GM04504 (cell line): ENCODE measurements at regions not wholly inside any gene's neighbourhood (a gene's known extent, or its start where the extent isn't known, plus 50 kb on each side); places are given as distances from the start of the nearest gene placed in this dataset.
"Not testable (repeated sequence)": the region's sequence is repeated elsewhere in the genome, so short reads cannot be mapped to it uniquely, and the experiment has no call there.

Experiments used
- DNase-seq: peaks from one replicate; pipeline ENCODE4 v3.0.0-alpha.2; 2012; ENCODE audit warnings: low read depth

DNA sequence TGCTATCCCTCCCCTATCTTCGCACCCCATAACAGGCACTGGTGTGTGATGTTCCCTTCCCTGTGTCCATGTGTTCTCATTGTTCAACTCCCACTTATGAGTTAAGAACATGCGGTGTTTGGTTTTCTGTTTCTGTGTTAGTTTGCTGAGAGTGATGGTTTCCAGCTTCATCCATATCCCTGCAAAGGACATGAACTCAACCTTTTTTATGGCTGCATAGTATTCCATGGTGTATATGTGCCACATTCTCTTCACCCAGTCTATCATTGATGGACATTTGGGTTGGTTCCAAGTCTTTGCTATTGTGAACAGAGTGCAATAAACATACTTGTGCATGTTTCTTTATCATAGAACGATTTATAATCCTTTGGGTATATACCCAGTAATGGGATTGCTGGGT, 84.7 kb upstream of the GATB start:
- DNase-seq = not testable (repeated sequence)

DNA sequence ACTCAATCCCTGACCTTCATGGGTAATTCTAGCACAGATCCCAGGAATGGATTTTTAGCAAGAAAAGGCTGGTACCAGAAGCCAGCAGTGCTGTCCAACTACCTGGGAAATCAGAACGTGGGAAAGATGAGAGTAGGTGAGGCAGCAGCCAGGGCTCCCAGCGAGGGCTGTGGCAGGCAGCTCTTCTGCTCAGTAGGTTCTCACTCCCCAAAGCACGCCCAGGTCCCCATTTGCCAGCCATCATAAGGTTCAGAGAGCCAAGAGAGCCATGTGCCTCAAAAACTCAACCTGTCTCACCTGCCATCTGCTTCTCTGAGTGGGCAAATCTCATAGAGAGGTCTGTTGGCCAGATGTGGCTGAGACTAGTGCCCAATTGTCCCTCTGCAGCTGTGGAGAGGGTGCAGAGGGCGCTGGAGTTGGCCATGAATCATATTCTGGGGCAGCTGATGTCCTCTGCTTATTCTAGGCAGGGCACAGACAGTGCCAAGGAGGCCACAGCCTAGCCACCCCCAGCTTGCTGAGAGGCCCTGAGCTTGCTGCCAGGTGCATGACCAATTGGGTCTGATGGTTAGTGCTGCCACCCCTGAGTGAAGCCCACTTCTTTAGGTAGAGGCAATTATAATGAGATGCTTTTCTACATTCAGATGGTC, 81.7 kb upstream of the GATB start:
- DNase-seq = no peak

- DNase-seq = no peak
Observed at GRCh38 chr4:151841107-151841506, 80.3 kb upstream of the GATB start.

- DNase-seq = no peak
Observed at GRCh38 chr4:151835467-151835866, 74.7 kb upstream of the GATB start.

GRCh38 chr4:151833174-151833573, 72.4 kb upstream of the GATB start:
- no peak for DNase-seq

GRCh38 chr4:151831526-151831925, 70.7 kb upstream of the GATB start:
- no peak for DNase-seq

DNA sequence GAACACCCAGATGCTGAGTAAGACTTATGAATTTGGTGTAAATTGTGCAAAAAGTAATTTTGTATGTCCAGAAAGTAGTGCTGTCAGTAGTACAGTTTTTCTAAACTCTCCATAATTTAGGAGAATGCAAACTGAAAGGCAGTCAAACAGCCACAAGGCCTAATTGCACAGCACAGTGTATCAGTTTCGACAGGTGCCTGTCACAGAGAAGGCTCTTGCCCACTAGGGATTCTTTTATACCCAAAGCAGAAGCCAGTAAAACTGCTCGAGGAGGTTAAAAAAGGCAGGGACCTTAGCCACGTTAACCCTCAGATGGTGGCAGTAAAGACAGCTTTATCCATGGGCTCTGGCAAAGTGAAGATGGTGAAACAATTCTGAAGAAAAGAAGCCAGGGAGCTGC, 69.4 kb upstream of the GATB start:
- no peak for DNase-seq

GRCh38 chr4:151829309-151829708, 68.5 kb upstream of the GATB start:
- DNase-seq = no peak

DNA sequence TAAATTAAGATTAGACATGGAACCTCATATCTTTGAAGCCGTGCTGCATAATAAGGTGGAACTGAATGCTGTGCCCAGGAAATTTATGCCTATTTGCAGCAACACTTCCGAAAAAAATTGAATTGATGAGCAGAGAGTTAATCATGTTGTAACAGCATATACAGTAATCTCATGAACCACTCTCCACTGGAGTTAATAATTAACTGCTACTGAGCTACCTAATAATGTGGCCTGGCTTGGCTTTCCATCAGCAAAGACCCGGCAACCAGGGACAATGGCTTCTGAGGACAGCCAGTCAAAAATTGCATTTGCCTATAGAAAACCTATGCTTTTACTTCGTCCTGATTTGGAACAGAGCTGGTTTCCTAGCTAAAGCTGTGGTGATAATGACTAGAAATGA, 63.8 kb upstream of the GATB start:
- DNase-seq = no peak

DNA sequence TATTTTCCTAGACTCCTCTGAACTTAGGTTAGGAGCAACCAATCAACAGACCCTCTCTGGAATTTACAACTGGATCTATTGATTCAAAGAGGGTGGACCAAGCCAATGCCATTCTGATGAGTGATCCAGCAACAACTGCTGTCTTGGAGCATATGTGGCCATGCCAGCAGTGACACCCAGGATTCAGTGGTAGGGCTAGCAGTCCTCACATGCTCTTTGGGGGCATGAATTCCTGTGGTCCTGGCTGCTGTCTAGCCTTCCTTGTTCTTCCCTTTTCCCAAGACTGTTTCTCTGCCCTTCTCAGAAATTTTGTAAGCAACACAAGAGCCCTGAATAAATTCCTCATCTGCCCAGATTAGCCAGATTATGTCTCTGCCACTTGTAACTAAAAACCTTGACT, 61.5 kb upstream of the GATB start:
- DNase-seq = no peak

GRCh38 chr4:151820004-151820403, 59.2 kb upstream of the GATB start:
- DNase-seq = no peak

DNA sequence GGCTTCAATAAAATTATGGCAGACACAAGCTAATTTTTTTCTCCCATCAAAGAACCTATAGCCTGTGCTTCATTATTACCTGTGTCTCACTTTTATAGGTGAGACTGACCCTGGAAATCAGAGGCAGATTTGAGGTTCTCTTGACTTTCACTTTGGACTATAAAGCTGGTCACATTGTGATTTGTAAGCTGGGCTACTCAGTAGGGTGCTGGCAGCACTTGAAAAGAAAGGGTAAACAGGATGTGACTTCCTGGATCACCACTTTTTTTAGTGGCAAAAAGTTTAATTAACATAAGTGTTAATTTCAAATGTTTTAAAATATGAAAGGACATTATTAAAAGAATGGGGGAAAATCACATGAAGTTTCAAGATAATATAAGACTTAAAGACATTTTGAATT, 50.6 kb upstream of the GATB start:
- DNase-seq = no peak
